CD4-positive, alpha-beta T cell (primary cell): ENCODE measurements at regions not wholly inside any gene's neighbourhood (a gene's known extent, or its start where the extent isn't known, plus 50 kb on each side); places are given as distances from the start of the nearest gene placed in this dataset.
A peak's percentile ranks its signal among the peaks of the same experiment; 100 is the strongest.

ENCODE experiments used
- ATAC-seq: fragments of 200-7000 bp; cut with Tn5 transposase; one replicate; pipeline ENCODE4 v1.10.0; 2022; ENCODE audit warnings: mild to moderate bottlenecking; ENCODE audit not compliant: poor library complexity
- CTCF ChIA-PET: fragments of 350-600 bp; sonication (Branson Sonifier 250); formaldehyde crosslinking; loops from one replicate; lab custom pipeline; 2021; ENCODE audit warnings: antibody characterized with exemption, inconsistent platforms; lab: Charles Lee
- POLR2A ChIA-PET: fragments of 350-600 bp; sonication (Branson Sonifier 250); formaldehyde crosslinking; loops from one replicate; lab custom pipeline; 2021; ENCODE audit warnings: antibody characterized with exemption, inconsistent platforms; lab: Charles Lee
- DNase-seq, 14 experiments: peaks; one replicate each; pipeline ENCODE4 v3.0.0-alpha.2; 2013 to 2020; ENCODE audit warnings: mixed read lengths in 2 of 14
- H3K27ac ChIP-seq, 2 donors: one replicate each; pipeline versions ENCODE4 v1.5.1 to v1.7.0; 2013; ENCODE audit warnings: low read length in 2 of 2, low read depth in 1 of 2, mild to moderate bottlenecking in 1 of 2
- H3K27me3 ChIP-seq, 2 experiments: 1 replicate in 1 of 2; 2 replicates in 1 of 2; pipeline versions ENCODE4 v1.6.1 to v1.7.0; 2013; ENCODE audit warnings: low read length in 2 of 2, control low read depth in 1 of 2, mild to moderate bottlenecking in 1 of 2, moderate library complexity in 1 of 2; ENCODE audit not compliant: insufficient read depth in 2 of 2, control insufficient read depth in 1 of 2
- H3K36me3 ChIP-seq: one replicate; pipeline ENCODE4 v1.6.1; 2013; ENCODE audit warnings: low read length, control low read depth; ENCODE audit not compliant: insufficient read depth
- H3K4me1 ChIP-seq: one replicate; pipeline ENCODE4 v1.6.1; 2013; ENCODE audit warnings: low read length, control low read depth; ENCODE audit not compliant: insufficient read depth
- H3K4me3 ChIP-seq: one replicate; pipeline ENCODE4 v1.5.1; 2013; ENCODE audit warnings: mild to moderate bottlenecking, low read length, moderate library complexity
- H3K9me3 ChIP-seq, 2 experiments: 1 replicate in 1 of 2; 2 replicates in 1 of 2; pipeline versions ENCODE4 v1.6.1 to v1.7.0; 2013; ENCODE audit warnings: low read length in 2 of 2, mild to moderate bottlenecking in 2 of 2, control low read depth in 1 of 2, moderate library complexity in 1 of 2; ENCODE audit not compliant: control insufficient read depth in 1 of 2, insufficient read depth in 1 of 2
- H3K27ac Mint-ChIP-seq: one replicate; pipeline ENCODE4 v1.8.0; 2020; ENCODE audit warnings: mixed read lengths
- H3K27me3 Mint-ChIP-seq: one replicate; pipeline ENCODE4 v1.8.0; 2021; ENCODE audit warnings: mixed read lengths
- H3K36me3 Mint-ChIP-seq: one replicate; pipeline ENCODE4 v1.8.0; 2021; ENCODE audit warnings: low read depth, mixed read lengths
- H3K4me1 Mint-ChIP-seq: one replicate; pipeline ENCODE4 v1.8.0; 2021; ENCODE audit warnings: low read depth, mixed read lengths
- H3K4me3 Mint-ChIP-seq: one replicate; pipeline ENCODE4 v1.8.0; 2020; ENCODE audit warnings: mild to moderate bottlenecking, mixed read lengths
- H3K9me3 Mint-ChIP-seq: one replicate; pipeline ENCODE4 v1.8.0; 2020; ENCODE audit warnings: mixed read lengths
- intact Hi-C, 2 experiments: fragments of 100-400 bp; cut with DNase I in 1 of 2; cut with micrococcal nuclease in 1 of 2; formaldehyde crosslinking; loops; one replicate each; pipeline versions ENCODE4 v1.15.1 to v1.9.0; 2023 to 2025; cut with DNase I, micrococcal nuclease
- TF ChIP-seq, protein P1 (sequence below): fragments of 200-600 bp; IDR thresholded peaks from one replicate; pipeline ENCODE4 v1.8.0; 2022; ENCODE audit warnings: antibody characterized with exemption, mild to moderate bottlenecking

DNA sequence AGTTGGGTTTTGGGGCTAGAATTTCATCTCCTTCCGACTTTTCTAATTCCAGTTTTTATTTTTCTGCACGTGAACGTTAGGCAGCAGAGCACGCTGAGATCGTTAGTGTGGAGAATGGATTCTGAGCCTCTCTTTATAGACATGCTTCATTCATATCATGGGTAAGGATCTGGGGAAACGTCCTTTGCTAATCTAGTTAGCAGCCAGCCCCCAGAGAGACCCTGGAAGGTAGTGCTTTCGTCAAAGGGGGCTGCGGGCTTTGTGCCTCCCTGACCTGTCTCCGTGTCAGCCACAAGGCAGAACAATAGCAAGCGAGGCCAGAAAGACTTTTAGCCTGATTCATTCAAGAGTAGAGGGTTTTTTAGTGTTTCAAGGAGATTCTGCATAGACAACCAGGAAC is 196.3 kb upstream of the KLF6 start:
- ChIA-PET POLR2A (interaction anchor here (0.6 to 2.3 kb wide), 6 partner anchors 8 to 741 kb away, joined by 3 to 21 read pairs (median 4); partner anchors contain the start of gene KLF6), CTCF (no interaction called here)
- no peak overlapping the region for H3K4me3 ChIP-seq
- H3K27ac ChIP-seq = peak overlapping the region in 1 of 2 donors; percentile 5
- DNase-seq = no peak
- TF ChIP-seq, protein P1, sequence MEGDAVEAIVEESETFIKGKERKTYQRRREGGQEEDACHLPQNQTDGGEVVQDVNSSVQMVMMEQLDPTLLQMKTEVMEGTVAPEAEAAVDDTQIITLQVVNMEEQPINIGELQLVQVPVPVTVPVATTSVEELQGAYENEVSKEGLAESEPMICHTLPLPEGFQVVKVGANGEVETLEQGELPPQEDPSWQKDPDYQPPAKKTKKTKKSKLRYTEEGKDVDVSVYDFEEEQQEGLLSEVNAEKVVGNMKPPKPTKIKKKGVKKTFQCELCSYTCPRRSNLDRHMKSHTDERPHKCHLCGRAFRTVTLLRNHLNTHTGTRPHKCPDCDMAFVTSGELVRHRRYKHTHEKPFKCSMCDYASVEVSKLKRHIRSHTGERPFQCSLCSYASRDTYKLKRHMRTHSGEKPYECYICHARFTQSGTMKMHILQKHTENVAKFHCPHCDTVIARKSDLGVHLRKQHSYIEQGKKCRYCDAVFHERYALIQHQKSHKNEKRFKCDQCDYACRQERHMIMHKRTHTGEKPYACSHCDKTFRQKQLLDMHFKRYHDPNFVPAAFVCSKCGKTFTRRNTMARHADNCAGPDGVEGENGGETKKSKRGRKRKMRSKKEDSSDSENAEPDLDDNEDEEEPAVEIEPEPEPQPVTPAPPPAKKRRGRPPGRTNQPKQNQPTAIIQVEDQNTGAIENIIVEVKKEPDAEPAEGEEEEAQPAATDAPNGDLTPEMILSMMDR = no peak
- intact Hi-C loops = no loop called here
- H3K4me1 ChIP-seq = peaks cover 45% of the 10 kb centered on the region
- no peaks in the 10 kb centered on the region for H3K27me3 Mint-ChIP-seq
- H3K9me3 Mint-ChIP-seq = peaks cover 3% of the 10 kb centered on the region
- peak overlapping the region; percentile 64 for H3K4me3 Mint-ChIP-seq
- no peaks in the 10 kb centered on the region for H3K36me3 ChIP-seq
- H3K27ac Mint-ChIP-seq = peak overlapping the region; percentile 61
- no peaks in the 10 kb centered on the region for H3K36me3 Mint-ChIP-seq
- ATAC-seq = no peak
- H3K4me1 Mint-ChIP-seq = peaks cover 4% of the 10 kb centered on the region
- no peaks in the 10 kb centered on the region for H3K27me3 ChIP-seq
- peaks cover 0 to 3% of the 10 kb centered on the region in 2 experiments for H3K9me3 ChIP-seq

DNA sequence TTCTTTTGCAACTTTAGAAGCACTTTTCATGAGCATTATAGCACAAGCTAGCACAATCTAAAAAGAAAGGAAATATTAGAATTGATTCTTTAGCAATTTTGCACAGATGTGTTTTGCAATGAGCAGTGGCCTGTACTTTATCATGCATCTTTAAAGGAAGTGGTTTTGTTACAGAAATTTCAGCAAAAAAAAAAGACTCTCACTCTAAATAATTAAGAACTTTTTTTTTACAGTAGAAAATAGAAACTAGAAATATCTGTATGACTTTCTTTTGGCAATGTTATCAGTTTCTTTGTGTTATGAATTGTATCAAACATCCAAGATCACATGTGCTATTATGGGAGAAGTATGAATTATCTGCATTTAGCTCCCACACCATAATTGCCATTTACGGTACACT is 195.7 kb upstream of the KLF6 start:
- Mint-ChIP-seq H3K27ac (peak overlapping the region; percentile 61), H3K36me3 (no peaks in the 10 kb centered on the region), H3K4me3 (peak overlapping the region; percentile 64), H3K4me1 (peaks cover 4% of the 10 kb centered on the region), H3K9me3 (peaks cover 3% of the 10 kb centered on the region), H3K27me3 (no peaks in the 10 kb centered on the region)
- DNase-seq = peak in 3 of 14 experiments; percentile 21 to 64 (median 26)
- intact Hi-C loops = no loop called here
- Histone ChIP-seq H3K9me3 (peaks cover 0 to 5% of the 10 kb centered on the region in 2 experiments), H3K4me3 (no peak overlapping the region), H3K4me1 (peaks cover 51% of the 10 kb centered on the region), H3K27me3 (no peaks in the 10 kb centered on the region), H3K36me3 (no peaks in the 10 kb centered on the region), H3K27ac (peak overlapping the region in 1 of 2 donors; percentile 4)
- POLR2A ChIA-PET = interaction anchor here (0.6 to 2.3 kb wide), 6 partner anchors 8 to 740 kb away, joined by 3 to 21 read pairs (median 3); partner anchors contain the start of gene KLF6
- ATAC-seq = peak; percentile 20
- CTCF ChIA-PET = no interaction called here
- TF ChIP-seq, protein P1 = no peak

DNA sequence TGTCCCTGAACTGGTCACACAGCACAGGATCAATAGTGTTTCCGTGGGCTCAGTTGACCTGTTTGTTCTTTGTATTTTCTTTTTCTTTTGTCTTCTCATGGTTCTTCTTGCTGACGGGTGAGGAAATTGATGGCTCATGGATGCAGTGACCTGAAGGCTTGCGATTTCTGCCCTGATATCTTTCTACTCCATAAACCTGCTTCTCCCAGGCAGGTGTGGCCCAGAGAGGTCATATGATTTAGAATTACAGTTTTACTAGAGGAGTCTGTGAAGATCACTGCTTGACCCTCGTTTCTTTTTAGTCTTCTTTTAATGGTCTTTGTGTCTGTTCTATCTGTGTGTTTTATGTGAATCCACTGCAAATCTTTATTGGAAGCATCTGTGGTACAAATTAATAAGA is 195.1 kb upstream of the KLF6 start:
- peak overlapping the region in 1 of 2 donors; percentile 4 for H3K27ac ChIP-seq
- Mint-ChIP-seq H3K4me1 (peaks cover 4% of the 10 kb centered on the region), H3K27me3 (no peaks in the 10 kb centered on the region), H3K9me3 (peaks cover 3% of the 10 kb centered on the region), H3K4me3 (peak overlapping the region; percentile 64), H3K36me3 (no peaks in the 10 kb centered on the region), H3K27ac (peak overlapping the region; percentile 61)
- no peaks in the 10 kb centered on the region for H3K36me3 ChIP-seq
- ChIA-PET CTCF (no interaction called here), POLR2A (interaction anchor here (0.6 to 2.3 kb wide), 6 partner anchors 8 to 255 kb away, joined by 3 to 21 read pairs (median 3); partner anchors contain the start of gene KLF6)
- H3K4me3 ChIP-seq = no peak overlapping the region
- H3K9me3 ChIP-seq = peaks cover 0 to 7% of the 10 kb centered on the region in 2 experiments
- no peak for DNase-seq
- no peak for ATAC-seq
- intact Hi-C loops = no loop called here
- no peaks in the 10 kb centered on the region for H3K27me3 ChIP-seq
- peaks cover 56% of the 10 kb centered on the region for H3K4me1 ChIP-seq
- TF ChIP-seq, protein P1 = no peak
